ENCODE measurements at regions not wholly inside any gene's neighbourhood (a gene's known extent, or its start where the extent isn't known, plus 50 kb on each side); places are given as distances from the start of the nearest gene placed in this dataset.
"Not testable (repeated sequence)": the region's sequence is repeated elsewhere in the genome, so short reads cannot be mapped to it uniquely, and the experiment has no call there.

DNA sequence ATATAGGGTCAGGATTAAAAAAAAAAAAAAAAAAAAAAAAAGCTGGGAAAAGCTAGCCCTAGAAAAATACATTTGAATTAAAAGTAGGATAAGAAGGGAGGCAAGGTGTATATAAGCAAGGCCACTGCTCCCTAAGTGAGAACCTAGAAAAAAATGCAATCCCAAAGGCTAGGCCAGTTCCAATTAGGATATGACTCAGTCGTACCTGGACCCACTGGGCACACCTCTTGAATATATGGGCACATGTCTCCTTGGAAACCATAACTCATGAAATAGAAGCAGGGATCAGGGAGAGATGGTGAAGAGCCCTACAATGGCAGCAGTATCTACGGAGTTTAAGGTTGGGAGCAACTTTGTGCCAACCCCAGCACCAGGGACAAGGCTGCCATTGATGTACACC lies 314.1 kb upstream of the IL12A start:
- intact Hi-C loops (cut with DNase I) = no loop called here
- H3K36me3 ChIP-seq = no peaks in the 10 kb centered on the region
- no peaks in the 10 kb centered on the region for H3K27me3 ChIP-seq
- TF ChIP-seq, protein P1, sequence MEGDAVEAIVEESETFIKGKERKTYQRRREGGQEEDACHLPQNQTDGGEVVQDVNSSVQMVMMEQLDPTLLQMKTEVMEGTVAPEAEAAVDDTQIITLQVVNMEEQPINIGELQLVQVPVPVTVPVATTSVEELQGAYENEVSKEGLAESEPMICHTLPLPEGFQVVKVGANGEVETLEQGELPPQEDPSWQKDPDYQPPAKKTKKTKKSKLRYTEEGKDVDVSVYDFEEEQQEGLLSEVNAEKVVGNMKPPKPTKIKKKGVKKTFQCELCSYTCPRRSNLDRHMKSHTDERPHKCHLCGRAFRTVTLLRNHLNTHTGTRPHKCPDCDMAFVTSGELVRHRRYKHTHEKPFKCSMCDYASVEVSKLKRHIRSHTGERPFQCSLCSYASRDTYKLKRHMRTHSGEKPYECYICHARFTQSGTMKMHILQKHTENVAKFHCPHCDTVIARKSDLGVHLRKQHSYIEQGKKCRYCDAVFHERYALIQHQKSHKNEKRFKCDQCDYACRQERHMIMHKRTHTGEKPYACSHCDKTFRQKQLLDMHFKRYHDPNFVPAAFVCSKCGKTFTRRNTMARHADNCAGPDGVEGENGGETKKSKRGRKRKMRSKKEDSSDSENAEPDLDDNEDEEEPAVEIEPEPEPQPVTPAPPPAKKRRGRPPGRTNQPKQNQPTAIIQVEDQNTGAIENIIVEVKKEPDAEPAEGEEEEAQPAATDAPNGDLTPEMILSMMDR (IDR thresholded peaks at IDR 0.05) = no peak
- no peak for DNase-seq
- H3K4me3 ChIP-seq = no peak overlapping the region
- no peaks in the 10 kb centered on the region for H3K9me3 ChIP-seq
- H3K4me1 ChIP-seq = no peaks in the 10 kb centered on the region
- no peak overlapping the region for H3K9ac ChIP-seq (ENCODE audit: low read depth in 2 of 2, low read length in 2 of 2)
- H3K27ac ChIP-seq = no peak overlapping the region

DNA sequence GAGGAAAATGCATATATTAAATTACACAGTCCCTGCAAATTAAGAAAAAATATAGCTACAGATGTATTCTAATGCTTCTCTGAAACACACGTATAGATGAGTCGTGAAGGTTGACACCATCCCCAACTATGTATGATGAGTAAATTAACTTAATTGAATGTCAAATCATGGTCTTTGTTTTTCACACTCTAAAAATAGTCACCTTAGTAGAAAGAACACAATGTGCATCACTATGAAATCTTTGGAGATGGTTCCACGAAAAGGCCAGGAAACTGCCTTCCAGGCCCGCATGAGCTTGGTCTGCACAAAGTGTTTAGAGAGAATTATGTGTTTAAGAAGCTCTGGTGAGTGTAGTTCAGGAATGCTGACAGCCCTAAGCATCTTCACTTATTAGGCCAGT lies 313.4 kb upstream of the IL12A start:
- intact Hi-C loops (cut with DNase I) = no loop called here
- no peaks in the 10 kb centered on the region for H3K36me3 ChIP-seq
- no peak overlapping the region for H3K27ac ChIP-seq
- DNase-seq = no peak
- no peaks in the 10 kb centered on the region for H3K9me3 ChIP-seq
- H3K4me1 ChIP-seq = no peaks in the 10 kb centered on the region
- TF ChIP-seq, protein P1 (IDR thresholded peaks at IDR 0.05) = no peak
- H3K9ac ChIP-seq (ENCODE audit: low read depth in 2 of 2, low read length in 2 of 2) = no peak overlapping the region
- H3K4me3 ChIP-seq = no peak overlapping the region
- H3K27me3 ChIP-seq = no peaks in the 10 kb centered on the region

DNA sequence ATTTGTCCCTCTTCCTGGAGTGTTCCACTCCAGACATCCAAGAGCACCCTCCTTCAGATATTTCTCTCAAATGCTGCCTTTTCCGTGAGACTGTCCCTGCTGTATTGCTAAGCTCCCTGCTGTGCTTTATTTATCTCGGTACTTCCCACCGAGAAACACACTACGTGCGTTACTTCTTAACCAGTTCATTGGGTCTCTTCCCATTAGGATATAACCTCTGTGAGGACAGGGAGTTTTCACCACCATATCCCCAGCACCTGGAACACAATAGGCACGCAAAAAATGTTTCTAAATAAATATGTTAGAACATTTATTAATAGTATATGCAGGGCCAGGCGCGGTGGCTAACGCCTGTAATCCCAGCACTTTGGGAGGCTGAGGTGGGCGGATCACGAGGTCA lies 308.7 kb upstream of the IL12A start:
- H3K9ac ChIP-seq (ENCODE audit: low read depth in 2 of 2, low read length in 2 of 2) = no peak overlapping the region
- H3K4me3 ChIP-seq = no peak overlapping the region
- H3K27me3 ChIP-seq = no peaks in the 10 kb centered on the region
- no peak for DNase-seq
- H3K4me1 ChIP-seq = no peaks in the 10 kb centered on the region
- H3K27ac ChIP-seq = no peak overlapping the region
- TF ChIP-seq, protein P1 (IDR thresholded peaks at IDR 0.05) = no peak
- H3K9me3 ChIP-seq = no peaks in the 10 kb centered on the region
- no peaks in the 10 kb centered on the region for H3K36me3 ChIP-seq
- intact Hi-C loops (cut with DNase I) = no loop called here

DNA sequence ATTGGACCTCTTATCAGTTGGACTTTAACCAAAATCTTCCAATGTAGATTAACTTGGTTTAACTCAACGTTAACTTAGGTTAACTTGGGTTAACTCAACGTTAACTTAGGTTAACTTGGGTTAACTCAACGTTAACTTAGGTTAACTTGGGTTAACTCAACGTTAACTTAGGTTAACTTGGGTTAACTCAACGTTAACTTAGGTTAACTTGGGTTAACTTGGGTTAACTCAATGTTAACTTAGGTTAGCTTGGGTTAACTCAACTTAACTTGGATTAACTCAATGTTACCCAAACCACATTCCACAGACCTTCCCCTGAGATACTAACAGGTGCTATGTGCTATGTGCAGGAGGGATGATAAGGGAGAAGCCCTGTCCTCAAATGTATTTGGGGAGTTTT lies 306.9 kb upstream of the IL12A start:
- H3K36me3 ChIP-seq; H3K4me1 ChIP-seq; H3K4me3 ChIP-seq; DNase-seq; H3K9ac ChIP-seq (ENCODE audit: low read depth in 2 of 2, low read length in 2 of 2); H3K9me3 ChIP-seq; intact Hi-C loops (cut with DNase I); H3K27me3 ChIP-seq; H3K27ac ChIP-seq: not testable (repeated sequence)

DNA sequence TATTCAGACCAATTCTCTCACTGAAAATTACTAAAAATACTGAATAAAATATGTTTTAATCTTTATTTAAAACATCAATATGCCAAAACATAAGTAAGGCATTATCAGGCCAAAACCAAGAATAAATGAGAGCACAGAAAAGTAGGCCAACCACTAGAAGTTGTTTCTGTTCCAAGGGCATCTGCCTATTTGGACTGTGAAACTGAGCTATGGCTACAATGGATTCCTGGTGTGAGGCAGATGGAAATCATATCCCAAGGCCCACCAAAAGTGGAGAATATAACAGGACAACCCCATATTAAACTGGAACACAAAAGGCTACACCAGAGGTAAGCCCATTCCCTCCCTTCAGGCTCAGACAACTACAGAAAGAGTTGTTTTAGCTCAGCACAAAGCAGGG lies 302.8 kb upstream of the IL12A start:
- H3K9ac ChIP-seq (ENCODE audit: low read depth in 2 of 2, low read length in 2 of 2) = no peak overlapping the region
- no peak overlapping the region for H3K27ac ChIP-seq
- no peaks in the 10 kb centered on the region for H3K36me3 ChIP-seq
- TF ChIP-seq, protein P1 (IDR thresholded peaks at IDR 0.05) = no peak
- H3K27me3 ChIP-seq = no peaks in the 10 kb centered on the region
- H3K9me3 ChIP-seq = no peaks in the 10 kb centered on the region
- DNase-seq = no peak
- no peaks in the 10 kb centered on the region for H3K4me1 ChIP-seq
- intact Hi-C loops (cut with DNase I) = no loop called here
- H3K4me3 ChIP-seq = no peak overlapping the region

DNA sequence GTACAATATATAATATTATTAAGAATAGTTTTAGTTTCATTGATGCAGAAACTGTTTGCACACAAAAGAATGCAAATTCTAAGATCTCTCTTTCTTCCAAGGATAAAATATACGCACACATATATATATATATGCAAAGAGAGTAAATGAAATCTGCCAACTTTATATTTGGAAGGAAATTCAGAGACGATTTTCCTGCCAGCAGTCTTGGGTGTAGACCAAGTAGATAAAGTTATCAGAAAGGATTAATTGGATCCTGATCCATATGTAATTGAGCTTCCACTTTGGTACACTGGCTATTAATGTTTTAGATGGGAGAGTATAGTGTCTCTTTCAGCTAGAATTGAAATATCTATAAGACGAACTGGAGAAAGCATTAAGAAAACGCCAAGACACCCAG lies 295.4 kb upstream of the IL12A start:
- TF ChIP-seq, protein P1 (IDR thresholded peaks at IDR 0.05) = no peak
- intact Hi-C loops (cut with DNase I) = no loop called here
- no peak overlapping the region for H3K9ac ChIP-seq (ENCODE audit: low read depth in 2 of 2, low read length in 2 of 2)
- no peaks in the 10 kb centered on the region for H3K27me3 ChIP-seq
- no peak overlapping the region for H3K4me3 ChIP-seq
- H3K27ac ChIP-seq = no peak overlapping the region
- no peaks in the 10 kb centered on the region for H3K9me3 ChIP-seq
- H3K4me1 ChIP-seq = no peaks in the 10 kb centered on the region
- no peak for DNase-seq
- H3K36me3 ChIP-seq = no peaks in the 10 kb centered on the region

All from colonic mucosa (tissue), 4 donors.